GM21515 (cell line): ENCODE measurements at regions not wholly inside any gene's neighbourhood (a gene's known extent, or its start where the extent isn't known, plus 50 kb on each side); places are given as distances from the start of the nearest gene placed in this dataset.
"Not testable (repeated sequence)": the region's sequence is repeated elsewhere in the genome, so short reads cannot be mapped to it uniquely, and the experiment has no call there.

Experiments
- ATAC-seq: cut with Tn5 transposase; IDR thresholded peaks from one replicate; pipeline ENCODE4 v1.9.1; 2021; ENCODE audit not compliant: unreplicated experiment

DNA sequence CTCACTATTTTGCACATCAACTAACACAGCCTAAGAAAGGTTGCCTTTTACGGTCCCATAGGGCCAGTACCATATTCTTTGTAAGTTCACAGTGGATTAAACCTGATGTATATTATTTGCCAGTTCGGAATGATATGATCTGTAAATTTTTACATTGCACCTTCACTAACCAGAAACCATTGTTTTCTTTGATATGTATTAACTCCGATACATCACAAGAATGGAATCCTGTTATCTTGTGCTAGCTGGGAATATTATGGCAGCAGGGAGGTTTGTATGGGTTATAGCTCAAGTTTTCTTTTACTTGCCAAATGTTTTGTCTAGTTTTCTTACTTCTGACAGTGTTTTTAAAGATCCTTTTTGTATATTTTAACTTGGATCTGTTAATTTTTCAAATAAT is 51.4 kb upstream of the S1PR1 start:
- no peak for ATAC-seq

DNA sequence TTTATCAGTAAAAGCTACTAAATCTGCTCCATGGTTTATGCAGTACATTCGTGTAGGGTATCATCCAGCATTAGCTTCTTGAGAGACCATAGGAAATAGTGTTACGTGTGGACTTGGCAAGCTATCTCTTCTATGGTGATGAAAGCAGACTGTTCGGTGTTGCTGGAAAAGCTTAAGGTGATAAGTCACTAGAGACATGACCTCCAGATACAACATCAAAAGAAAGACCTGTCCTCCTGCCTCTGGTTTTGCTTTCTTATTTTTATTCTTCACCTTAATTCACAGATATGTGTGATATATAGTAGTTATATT is 53.5 kb upstream of the S1PR1 start:
- ATAC-seq, result no peak

DNA sequence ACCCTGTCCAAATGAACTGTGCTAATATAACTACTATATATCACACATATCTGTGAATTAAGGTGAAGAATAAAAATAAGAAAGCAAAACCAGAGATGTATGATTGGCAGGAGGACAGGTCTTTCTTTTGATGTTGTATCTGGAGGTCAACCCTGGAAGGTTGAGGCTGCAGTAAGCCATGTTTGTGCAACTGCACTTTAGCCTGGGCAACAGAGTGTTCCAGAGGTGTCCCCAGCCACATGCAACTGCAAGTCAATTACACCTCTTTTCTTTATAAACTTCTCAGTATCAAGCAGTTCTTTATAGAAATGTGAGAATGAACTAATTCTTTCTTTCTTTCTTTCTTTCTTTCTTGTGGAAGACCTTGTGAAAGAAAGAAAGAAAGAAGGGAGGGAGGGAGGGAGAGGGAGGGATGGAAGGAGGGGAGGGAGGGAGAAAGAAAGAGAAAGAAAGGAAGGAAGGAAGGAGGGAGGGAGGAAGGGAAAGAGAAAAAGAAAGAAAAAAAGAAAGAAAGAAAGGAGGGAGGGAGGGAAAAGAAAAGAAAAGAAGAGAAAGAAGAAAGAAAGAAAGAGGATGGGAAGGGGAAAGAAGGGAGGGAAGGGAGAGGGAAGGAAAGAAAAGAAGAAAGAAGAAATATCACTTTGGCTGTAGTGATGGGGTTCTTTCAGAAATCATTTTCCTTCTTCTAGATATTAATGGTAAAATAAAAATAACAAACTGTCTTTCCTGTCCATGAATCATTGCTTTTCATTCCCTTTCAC is 54.0 kb upstream of the S1PR1 start:
- ATAC-seq, result no peak

DNA sequence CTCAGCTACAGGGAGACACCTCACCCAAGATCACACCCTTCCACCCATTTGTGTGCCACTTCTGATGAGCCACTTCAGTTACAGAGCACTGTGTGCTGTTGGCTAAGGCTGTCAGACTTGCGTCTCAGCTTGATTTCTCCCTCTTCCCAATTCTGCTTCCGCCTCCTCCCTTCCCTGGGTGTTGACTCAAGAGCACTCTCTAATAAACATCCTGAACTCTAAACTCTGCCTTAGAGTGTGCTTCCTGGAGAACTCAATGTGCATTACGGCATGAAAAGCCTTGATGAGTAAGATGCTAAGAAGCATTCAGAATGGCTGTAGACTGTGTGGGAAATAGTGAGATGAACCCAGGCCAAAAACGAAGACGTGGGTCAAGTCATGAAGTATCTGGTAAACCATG is 54.9 kb upstream of the S1PR1 start:
- no peak for ATAC-seq

DNA sequence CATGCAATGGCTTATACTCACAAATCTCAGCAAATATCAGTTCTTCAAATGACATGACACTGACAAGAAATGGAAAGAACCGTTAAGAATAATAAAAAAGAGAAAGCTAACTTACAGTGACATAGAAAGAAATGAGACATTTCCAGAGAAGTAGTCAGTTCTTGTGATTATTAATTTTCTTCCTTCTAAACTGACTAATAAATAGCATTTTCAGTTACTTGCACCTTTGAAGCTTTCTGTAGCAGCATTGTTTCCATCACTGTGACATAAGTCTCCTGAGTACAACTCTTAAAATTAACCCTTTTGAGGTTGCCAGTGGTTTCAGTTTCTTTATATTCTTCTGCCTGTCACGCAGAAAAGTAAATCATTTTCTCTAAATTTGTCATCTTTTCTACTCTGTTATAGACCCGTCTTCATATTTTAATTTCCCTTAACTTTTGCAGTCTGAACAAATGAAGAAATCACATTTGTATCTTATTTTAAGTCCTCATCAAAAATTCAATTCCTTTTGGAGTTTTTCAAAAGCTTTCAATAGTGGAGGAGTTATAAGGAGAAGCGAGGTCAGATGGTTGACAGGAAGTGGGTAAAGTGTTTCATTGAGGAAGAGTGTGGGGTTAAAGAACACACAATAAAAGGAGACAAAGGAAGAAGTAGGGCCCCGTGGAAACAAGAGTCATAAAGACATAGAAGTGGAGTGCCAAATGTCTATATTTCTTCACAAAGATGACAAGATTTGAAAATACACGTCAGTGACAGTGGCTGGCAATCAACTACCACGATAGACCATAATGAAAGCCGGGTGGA is 57.9 kb upstream of the S1PR1 start:
- peak; percentile 87 for ATAC-seq

DNA sequence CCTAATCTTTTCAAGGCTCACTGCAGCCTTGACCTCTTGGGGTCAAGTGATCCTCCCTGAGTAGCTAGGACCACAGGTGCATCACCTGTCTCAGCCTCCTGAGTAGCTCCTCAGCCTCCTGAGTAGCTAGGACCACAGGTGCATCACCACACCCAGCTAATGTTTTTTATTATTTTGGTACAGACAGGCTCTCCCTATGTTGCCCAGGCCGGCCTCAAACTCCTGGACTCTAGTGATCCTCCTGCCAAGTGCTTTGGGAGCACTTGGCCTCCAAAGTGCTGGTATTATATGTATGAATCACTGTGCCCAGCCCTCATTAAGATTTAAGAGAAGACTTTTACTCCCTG is 58.5 kb upstream of the S1PR1 start:
- no peak for ATAC-seq

DNA sequence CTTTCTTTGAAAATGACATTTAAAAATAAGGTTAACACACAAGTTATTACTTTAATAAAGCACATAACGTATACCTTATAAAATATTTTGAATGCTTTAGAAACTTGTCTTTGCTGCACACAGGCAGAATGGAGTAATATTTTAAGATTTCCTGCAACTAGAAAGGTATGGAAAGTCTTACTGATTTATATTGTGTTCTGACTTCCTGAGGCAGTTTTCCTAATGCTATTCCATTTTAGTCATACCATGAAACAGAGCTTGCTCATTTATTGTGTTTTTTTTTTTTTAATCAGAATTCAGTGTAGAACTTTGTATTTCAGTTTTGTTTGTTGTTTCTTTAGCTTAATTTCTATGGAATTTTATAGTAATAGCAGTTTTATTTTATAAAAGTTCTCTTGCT is 60.9 kb upstream of the S1PR1 start:
- ATAC-seq, result no peak

DNA sequence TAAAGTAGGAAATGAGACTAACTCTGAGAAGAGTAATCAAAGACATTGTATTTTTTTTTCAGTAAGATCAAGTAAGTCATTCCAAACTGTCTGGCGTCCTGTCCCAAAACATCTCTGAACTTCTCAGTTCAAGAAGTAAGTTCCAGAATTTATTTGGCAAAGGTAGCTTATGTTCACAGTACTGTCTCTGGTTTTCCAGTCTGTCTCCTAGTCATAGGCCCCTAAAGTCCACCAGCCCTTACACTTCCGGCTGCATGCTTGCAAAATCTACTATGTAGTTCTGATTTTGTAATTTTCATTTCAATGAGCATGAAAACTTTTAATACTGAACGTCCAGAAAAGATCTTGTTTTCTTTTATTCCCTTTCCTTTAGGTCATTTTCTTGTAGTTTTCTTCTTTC is 61.4 kb upstream of the S1PR1 start:
- ATAC-seq, result no peak

DNA sequence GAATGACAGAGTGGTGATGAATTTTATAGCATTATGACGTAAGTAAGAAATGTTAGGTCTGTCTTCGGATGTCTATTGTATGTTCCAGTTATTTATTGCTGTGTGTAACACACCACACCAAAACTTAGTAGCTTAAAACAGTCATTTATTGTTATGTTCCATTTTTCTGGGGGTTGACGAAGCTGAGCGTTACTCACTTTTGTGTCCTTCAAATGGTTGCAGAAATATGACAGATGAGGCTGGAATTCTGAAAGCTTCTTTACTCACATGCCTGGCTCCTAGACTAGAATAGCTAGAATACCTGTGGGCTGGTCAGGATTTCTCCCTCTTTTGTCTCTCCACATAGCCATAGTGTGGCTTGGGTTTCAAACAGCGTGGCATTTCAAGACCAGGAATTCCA is 62.1 kb upstream of the S1PR1 start:
- ATAC-seq, result no peak

DNA sequence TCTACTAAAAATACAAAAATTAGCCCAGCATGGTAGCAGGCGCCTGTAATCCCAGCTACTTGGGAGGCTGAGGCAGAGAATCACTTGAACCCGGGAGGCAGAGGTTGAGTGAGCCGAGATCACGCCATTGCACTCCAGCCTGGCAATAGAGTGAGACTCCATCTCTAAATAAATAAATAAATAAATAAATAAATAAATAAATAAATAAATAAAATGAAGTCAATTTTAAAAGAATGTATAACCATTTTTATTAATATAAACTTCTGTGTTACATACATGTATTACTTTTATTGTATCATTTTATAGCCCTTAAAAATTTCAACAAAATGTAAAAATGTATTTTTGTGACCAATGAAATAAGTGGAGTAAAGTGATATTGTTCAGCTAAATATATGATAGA is 62.5 kb upstream of the S1PR1 start:
- ATAC-seq, result not testable (repeated sequence)

DNA sequence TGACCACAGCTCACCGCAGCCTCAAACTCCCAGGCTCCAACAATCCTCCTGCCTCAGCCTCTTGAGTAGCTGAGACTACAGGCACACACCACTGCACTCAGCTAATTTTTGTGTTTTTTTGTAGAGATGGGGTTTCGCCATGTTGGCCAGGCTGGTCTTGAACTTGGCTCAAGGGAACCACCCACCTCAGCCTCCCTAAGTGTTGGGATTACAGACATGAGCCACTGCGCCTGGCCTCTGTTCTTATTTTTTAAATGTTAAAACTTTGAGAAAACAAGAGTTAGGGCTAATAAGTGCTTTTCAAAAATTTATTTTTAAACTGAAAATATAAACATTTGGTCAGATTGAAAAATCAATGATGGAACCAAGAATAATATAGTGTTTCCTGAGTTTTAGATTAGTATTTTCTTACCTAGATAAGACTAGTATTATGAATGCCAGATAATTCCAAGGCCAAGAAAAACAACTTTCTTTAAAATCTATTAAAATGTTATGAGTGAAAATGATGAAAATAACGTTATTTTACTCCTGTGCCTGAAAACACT is 66.2 kb upstream of the S1PR1 start:
- no peak for ATAC-seq

DNA sequence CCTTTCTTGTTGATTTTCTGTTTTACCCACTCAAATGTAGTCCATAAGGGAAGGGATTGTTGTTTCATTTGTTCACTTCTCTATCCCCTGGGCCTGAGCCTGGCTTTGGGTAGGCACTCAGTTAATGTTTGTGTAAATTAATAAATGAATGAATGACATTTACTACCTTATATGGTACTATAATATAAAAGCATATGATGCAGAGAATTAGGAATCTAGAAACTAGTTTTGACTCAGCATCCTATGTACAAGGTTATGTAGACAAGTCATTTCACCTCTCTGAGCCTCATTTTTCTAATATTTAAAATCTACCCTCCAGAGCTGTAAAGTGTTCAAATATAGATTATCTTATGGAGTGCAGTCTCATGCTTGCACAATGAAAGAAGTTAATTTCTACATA is 68.9 kb upstream of the S1PR1 start:
- no peak for ATAC-seq

DNA sequence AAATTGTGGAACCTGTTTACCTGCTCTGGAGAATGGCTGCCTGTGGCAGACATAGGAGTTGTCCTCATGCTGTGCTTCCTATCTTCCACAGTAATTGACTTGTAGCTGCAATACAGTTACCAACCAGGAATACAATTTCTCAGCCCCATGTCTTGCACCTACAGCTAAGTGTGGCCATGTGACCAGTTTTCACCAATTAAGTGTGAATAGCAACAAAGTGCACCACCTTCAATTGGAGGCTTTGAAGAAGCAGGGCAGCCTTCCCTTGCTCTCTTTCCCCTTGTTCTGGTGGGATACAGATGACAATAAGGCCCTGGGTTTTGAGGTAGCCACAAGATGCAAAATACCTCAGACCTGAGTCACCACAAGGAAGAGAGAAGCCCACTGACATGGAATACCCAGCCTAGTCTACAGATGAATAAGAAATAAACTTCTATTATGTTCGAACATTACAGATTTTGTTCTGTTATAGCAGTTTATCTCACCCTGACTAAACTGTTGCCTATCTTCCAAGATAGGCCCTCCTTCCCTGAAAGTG is 70.2 kb upstream of the S1PR1 start:
- no peak for ATAC-seq

DNA sequence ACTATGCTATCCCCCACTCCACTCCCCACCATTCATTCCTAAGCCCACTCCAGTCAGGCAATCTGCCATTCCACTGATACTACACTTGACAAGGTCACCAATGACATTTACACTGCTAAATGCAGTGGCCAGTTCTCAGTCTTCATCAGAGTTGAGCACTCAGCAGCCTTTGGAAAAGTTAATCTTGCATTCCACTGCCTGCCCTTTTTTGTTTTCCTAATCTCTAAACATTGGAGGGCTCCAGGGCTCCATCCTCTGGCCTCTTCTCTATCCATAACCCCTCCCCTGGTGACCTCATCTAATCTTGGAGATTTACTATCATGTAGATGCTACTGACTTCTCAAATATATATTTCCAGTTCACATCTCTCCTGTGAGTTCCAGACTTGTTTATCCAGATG is 70.9 kb upstream of the S1PR1 start:
- ATAC-seq, result no peak

DNA sequence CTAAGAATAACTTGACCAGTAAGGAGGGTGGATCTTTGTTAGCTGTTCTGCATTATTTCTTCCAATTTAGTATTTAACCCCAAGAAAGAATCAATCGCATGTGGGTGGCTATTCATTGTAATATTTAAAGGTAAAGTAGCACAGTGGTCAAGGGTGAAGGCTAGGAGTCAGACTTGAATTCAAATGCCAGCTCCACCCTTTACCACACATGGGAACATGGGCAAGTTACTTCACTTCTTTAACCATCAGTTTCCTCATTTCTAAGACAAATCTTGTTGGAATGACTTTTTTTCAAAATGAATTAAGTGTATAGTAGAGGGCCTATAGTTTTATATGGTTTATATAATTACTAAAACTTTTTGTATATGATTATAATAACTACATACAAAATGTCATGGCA is 71.3 kb upstream of the S1PR1 start:
- ATAC-seq, result no peak

DNA sequence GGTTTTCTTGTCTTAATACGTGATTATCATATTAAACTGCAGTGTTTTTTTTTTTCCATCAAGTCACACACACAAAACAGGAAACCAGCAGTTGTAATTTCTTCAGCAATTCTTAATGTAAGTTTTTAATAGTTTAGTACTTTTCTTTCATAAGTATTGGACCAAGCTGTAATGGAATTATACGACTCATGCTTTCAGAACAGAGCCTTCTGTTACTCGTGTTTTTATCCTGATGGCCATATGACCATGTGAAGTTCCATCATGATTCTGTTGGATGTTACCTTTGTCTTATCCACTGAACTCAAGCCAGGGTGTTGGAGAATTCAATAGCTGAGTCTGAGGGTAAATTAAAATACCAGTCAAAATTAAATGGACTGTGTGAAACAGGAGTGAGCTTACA is 72.0 kb upstream of the S1PR1 start:
- no peak for ATAC-seq

DNA sequence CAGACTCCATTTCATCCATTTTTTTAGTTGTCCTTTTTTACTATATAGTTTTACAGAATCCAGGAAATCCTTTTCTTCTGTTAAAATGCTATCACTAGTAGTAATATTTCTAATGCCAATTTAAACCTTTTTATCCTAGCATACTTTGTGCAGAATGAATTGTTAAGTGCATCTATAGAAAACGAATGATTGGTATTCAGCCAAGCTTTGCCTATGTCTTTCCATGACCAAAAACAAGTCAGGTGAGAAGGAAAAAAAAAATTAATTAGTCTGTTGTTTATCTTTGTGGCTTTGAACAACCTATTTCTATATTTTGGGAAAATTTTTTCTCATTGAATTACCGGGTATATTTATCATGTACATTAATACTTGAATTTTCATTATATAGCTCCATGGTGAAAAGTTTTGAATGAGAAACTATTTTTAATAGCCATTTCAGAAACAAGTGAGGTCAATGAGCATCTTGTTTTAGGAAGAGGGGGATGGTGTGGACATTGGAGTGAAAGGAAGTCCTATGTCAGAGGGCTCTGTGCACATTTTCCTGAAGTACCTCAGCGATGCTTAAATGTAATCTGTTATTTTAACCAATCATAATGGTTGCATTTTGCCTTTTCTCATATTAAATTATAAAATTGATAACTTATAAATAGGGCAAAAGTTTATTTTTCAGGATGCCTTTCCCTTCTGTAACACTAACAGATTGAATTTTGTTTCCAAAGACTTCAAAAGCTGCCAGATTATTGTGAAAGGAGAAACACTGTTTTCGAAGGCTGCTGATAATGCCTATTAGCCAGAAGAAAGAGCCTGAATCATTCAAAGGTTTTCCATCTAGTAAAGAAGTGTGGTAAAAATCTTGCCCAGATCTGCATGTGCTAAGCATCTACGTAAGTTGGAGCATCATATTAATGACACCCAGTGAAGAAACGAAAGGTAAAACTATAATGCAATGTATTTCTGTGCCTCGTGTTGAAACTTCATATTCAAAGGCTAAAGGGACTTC is 73.8 kb upstream of the S1PR1 start:
- no peak for ATAC-seq

DNA sequence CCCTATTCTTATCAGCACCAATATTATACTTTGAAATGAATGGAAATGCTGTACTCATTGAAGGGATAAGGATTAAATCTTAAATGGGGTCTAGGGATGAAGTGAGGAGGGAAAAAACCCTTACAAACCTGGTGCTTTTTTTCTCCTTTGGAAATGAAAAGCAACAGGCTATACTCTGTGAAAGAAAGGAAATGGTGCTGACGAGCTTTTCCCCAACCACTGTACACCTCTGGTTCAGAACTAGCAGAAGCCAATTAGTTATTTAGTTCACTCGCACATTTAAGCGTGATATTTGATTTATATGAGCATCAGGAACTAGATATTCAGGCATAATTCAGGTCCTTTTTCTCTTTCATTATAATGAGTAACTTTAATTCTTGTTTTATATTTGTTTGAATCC is 74.5 kb upstream of the S1PR1 start:
- no peak for ATAC-seq

DNA sequence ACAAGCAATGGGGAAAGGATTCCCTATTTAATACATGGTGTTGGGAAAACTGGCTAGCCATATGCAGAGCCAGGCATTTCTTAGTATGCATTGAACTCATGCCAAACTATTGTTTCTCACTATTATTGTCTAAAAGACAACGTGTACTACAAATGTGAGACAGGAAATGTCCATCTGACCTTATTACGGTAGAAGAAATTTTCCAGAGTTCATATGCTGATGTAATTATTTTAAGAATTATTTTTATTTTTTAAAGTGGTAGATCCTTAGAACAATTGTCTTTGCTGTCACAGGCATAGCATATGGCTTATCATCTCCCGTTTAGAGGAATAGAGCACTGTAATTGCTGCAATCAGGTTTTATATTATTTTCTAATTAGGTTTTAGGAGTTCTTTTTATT is 75.2 kb upstream of the S1PR1 start:
- no peak for ATAC-seq

DNA sequence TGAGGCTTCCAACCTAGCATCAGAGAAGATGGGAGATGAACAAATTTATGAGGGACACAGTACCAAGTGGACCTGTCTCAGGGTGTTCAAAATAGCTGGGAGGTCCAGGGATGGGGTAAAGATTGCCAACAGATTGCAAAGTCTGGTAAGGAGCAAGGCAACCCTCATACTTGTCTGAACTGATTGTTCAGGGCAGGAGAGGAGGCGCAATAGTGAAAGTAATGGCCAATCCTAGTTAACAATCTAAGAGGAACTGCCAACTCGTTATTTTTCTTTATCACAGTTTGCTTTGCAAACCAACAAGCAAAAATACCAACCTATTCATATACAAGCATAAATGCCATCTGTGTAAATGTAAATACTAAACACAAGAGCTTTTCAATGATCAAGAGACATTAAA is 78.4 kb upstream of the S1PR1 start:
- no peak for ATAC-seq

DNA sequence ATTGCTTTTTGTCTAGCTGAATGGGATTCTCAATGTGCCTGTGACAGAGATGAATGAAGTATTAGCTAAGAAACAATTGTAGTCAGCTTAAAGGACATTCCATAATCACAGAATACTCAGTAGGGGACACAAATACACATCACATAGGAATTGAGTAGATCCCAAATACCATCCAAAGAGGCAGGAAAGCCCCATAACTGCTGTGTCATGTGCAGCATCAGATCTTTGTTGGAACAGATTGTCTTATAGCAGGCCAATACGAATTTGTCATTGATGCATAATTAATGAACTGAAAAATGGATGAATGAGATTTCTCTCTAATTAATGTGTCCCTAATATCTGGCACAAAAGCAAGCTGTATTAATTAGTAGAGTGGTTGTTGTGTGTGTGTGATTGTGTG is 82.3 kb upstream of the S1PR1 start:
- no peak for ATAC-seq
